Liver (tissue), 3 donors: ENCODE measurements at regions not wholly inside any gene's neighbourhood (a gene's known extent, or its start where the extent isn't known, plus 50 kb on each side); places are given as distances from the start of the nearest gene placed in this dataset.

Experiments used
- EGR1 ChIP-seq, 2 donors: IDR thresholded peaks; 2 replicates each; pipeline ENCODE4 v1.6.1; 2016 to 2018; ENCODE audit warnings: antibody characterized with exemption in 2 of 2, low read depth in 2 of 2
- FOXA1 ChIP-seq: IDR thresholded peaks from 2 replicates; pipeline ENCODE4 v1.6.1; 2016; ENCODE audit warnings: antibody characterized with exemption
- JUND ChIP-seq, 2 donors: IDR thresholded peaks; 2 replicates each; pipeline ENCODE4 v1.6.1; 2016; ENCODE audit warnings: antibody characterized with exemption in 2 of 2
- RAD21 ChIP-seq, 2 donors: IDR thresholded peaks; 2 replicates each; pipeline ENCODE4 v1.6.1; 2016; ENCODE audit warnings: antibody characterized with exemption in 2 of 2, mild to moderate bottlenecking in 2 of 2
- RXRA ChIP-seq, 2 donors: IDR thresholded peaks; 2 replicates each; pipeline ENCODE4 v1.6.1; 2017 to 2018; ENCODE audit warnings: antibody characterized with exemption in 2 of 2, mild to moderate bottlenecking in 1 of 2
- SP1 ChIP-seq: IDR thresholded peaks from 2 replicates; pipeline ENCODE4 v1.6.1; 2018; ENCODE audit warnings: antibody characterized with exemption, mild to moderate bottlenecking
- TAF1 ChIP-seq: conservative IDR thresholded peaks from 2 replicates; pipeline ENCODE4 v1.6.1; 2016; ENCODE audit warnings: antibody characterized with exemption, mild to moderate bottlenecking
- YY1 ChIP-seq: IDR thresholded peaks from 2 replicates; pipeline ENCODE4 v1.6.1; 2016; ENCODE audit warnings: antibody characterized with exemption, mild to moderate bottlenecking
- TF ChIP-seq, protein P1 (sequence below): fragments of 150-350 bp; IDR thresholded peaks from 2 replicates; pipeline ENCODE4 v1.5.1; 2017; ENCODE audit warnings: improper control_type of control experiment, low read depth, low read length; ENCODE audit not compliant: missing input control
- TF ChIP-seq, protein P2 (sequence below): IDR thresholded peaks from 2 replicates; pipeline ENCODE4 v1.6.1; 2016; ENCODE audit warnings: antibody characterized with exemption
- TF ChIP-seq, protein P3 (sequence below): IDR thresholded peaks from 2 replicates; pipeline ENCODE4 v1.6.1; 2016; ENCODE audit warnings: antibody characterized with exemption, mild to moderate bottlenecking
- donor health status: healthy.
- donor health status: healthy.

DNA sequence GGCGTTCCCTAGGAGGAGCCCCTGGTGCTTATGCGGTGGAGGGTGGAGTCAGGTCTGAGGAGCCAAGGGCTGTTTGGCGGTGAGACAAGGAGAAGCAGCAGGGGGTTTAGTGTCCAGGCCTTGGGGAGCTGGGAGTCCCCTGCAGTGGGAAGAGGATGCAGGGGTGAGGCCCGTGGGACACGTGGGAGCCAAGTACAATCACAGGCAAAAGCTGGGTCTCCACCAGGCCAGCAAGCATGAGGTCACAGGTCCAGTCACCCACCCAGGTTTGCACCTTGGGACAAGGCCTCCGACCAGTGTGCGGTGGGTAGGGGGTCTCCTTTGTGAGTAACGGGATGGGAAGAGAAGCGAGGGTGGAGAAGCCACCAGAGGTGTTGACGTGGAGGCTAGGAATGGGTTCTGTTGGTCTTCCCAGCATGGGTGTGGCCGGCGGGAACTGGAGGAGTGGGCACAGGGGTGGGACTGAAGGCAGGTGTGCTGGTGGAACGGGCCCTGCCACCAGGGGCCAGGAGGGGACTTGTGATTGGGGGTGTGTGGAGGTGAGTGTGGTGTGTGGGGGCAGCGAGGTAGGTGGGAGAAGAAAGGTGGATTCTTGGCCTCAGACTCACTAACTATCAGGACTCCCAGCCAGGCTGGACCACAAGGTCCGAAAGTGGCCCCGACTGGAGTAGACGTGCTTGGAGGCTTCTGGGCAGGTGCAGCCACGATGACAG, 953.6 kb downstream of the TBC1D22A start:
- TF ChIP-seq YY1 (no peak), SP1 (no peak), RAD21 (IDR thresholded peaks at IDR 0.05) (no peak), JUND (IDR thresholded peaks at IDR 0.05) (no peak), RXRA (IDR thresholded peaks at IDR 0.05) (no peak), TAF1 (no peak), FOXA1 (no peak), EGR1 (IDR thresholded peaks at IDR 0.05; ENCODE audit: low read depth in 2 of 2) (no peak)
- TF ChIP-seq, protein P1, sequence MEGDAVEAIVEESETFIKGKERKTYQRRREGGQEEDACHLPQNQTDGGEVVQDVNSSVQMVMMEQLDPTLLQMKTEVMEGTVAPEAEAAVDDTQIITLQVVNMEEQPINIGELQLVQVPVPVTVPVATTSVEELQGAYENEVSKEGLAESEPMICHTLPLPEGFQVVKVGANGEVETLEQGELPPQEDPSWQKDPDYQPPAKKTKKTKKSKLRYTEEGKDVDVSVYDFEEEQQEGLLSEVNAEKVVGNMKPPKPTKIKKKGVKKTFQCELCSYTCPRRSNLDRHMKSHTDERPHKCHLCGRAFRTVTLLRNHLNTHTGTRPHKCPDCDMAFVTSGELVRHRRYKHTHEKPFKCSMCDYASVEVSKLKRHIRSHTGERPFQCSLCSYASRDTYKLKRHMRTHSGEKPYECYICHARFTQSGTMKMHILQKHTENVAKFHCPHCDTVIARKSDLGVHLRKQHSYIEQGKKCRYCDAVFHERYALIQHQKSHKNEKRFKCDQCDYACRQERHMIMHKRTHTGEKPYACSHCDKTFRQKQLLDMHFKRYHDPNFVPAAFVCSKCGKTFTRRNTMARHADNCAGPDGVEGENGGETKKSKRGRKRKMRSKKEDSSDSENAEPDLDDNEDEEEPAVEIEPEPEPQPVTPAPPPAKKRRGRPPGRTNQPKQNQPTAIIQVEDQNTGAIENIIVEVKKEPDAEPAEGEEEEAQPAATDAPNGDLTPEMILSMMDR: no peak
- TF ChIP-seq, protein P2, sequence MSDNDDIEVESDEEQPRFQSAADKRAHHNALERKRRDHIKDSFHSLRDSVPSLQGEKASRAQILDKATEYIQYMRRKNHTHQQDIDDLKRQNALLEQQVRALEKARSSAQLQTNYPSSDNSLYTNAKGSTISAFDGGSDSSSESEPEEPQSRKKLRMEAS: no peak
- TF ChIP-seq, protein P3, sequence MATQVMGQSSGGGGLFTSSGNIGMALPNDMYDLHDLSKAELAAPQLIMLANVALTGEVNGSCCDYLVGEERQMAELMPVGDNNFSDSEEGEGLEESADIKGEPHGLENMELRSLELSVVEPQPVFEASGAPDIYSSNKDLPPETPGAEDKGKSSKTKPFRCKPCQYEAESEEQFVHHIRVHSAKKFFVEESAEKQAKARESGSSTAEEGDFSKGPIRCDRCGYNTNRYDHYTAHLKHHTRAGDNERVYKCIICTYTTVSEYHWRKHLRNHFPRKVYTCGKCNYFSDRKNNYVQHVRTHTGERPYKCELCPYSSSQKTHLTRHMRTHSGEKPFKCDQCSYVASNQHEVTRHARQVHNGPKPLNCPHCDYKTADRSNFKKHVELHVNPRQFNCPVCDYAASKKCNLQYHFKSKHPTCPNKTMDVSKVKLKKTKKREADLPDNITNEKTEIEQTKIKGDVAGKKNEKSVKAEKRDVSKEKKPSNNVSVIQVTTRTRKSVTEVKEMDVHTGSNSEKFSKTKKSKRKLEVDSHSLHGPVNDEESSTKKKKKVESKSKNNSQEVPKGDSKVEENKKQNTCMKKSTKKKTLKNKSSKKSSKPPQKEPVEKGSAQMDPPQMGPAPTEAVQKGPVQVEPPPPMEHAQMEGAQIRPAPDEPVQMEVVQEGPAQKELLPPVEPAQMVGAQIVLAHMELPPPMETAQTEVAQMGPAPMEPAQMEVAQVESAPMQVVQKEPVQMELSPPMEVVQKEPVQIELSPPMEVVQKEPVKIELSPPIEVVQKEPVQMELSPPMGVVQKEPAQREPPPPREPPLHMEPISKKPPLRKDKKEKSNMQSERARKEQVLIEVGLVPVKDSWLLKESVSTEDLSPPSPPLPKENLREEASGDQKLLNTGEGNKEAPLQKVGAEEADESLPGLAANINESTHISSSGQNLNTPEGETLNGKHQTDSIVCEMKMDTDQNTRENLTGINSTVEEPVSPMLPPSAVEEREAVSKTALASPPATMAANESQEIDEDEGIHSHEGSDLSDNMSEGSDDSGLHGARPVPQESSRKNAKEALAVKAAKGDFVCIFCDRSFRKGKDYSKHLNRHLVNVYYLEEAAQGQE: no peak
